Uterus (tissue), 2 donors: ENCODE measurements at regions not wholly inside any gene's neighbourhood (a gene's known extent, or its start where the extent isn't known, plus 50 kb on each side); places are given as distances from the start of the nearest gene placed in this dataset.

ENCODE experiments used
- CTCF ChIP-seq, 4 experiments: fragments of 200-600 bp in 2 of 4; fragments of 450-650 bp in 2 of 4; sonication (generic) in 2 of 4; IDR thresholded peaks; one replicate each; pipeline ENCODE4 v1.5.1; 2016 to 2019; ENCODE audit warnings: antibody characterized with exemption in 4 of 4, mild to moderate bottlenecking in 2 of 4, moderate library complexity in 1 of 4
- POLR2A ChIP-seq, 2 donors: fragments of 450-650 bp; IDR thresholded peaks; one replicate each; pipeline ENCODE4 v1.6.1; 2016; ENCODE audit warnings: antibody characterized with exemption in 2 of 2, mild to moderate bottlenecking in 1 of 2, moderate library complexity in 1 of 2

DNA sequence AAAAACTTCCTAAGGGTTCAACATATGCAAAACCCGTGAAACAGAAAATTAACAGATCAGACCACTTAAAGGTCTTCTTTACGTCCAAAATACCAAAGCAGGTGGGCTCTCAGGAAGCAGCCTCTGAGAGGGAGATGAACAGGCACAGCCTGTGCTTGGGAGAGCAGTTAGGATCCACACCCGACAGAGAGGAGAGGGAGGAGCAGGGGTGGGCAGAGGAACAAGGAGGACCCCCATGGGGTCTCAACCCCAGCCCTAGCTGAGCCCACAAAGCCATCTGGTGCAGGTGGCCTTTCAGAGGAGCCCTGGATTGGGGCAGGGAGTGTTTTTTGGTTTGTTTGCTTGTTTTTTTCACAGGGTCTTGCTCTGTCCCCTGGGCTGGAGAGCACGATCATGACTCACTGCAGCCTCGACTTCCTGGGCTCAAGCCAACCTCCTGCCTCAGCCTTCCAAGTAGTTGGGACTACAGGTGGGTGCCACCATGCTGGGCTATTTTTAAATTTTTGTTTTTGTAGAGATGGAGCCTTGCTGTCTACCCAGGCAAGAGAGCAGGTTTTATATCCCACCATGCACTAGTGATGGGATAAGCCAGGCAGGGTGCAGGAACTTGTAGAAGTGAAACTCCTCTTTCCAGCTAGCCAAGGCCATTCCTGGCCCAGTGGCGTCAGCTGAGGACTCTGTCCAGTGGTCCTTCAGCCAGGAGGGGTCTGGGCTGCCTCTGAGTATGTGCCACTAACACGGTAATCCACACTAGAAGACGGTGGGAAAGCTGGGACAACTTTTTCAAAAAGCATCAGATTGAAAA is 154.1 kb upstream of the HDAC4 start:
- TF ChIP-seq POLR2A (IDR thresholded peaks at IDR 0.05) (no peak), CTCF (IDR thresholded peaks at IDR 0.05) (no peak)
